Spleen (tissue), 7 donors: ENCODE measurements at regions not wholly inside any gene's neighbourhood (a gene's known extent, or its start where the extent isn't known, plus 50 kb on each side); places are given as distances from the start of the nearest gene placed in this dataset.

Source experiments
- CTCF ChIP-seq, 11 experiments: fragments of 200-600 bp in 7 of 11; fragments of 450-650 bp in 4 of 11; sonication (generic) in 4 of 11; IDR thresholded peaks in 8 of 11; conservative IDR thresholded peaks in 3 of 11; 1 replicate in 7 of 11; 2 replicates in 4 of 11; pipeline versions ENCODE4 v1.4.0 to v1.8.0; 2016 to 2021; ENCODE audit warnings: antibody characterized with exemption in 11 of 11, inconsistent platforms in 4 of 11, mild to moderate bottlenecking in 1 of 11
- POLR2AphosphoS5 ChIP-seq, 3 donors: sonication (generic); formaldehyde crosslinking; IDR thresholded peaks; one replicate each; pipeline ENCODE4 v1.5.1; 2017; ENCODE audit warnings: antibody characterized with exemption in 3 of 3
- donor health status: DM: no; HTN: no; CAD: no; lungs with moderate emphysema.
- donor health status: DM: no; HTN: no; CAD: no.
- donor health status: DM: no; HTN: no; CAD: no.

- TF ChIP-seq CTCF (IDR thresholded peaks at IDR 0.05 in 8 of 11, conservative IDR thresholded peaks at IDR 0.05 in 3 of 11) (no peak), POLR2AphosphoS5 (IDR thresholded peaks at IDR 0.05) (no peak)
Measured at GRCh38 chr2:67281101-67281500, 116.0 kb upstream of the ETAA1 start.
